H1 (cell line): ENCODE measurements at regions not wholly inside any gene's neighbourhood (a gene's known extent, or its start where the extent isn't known, plus 50 kb on each side); places are given as distances from the start of the nearest gene placed in this dataset.

Experiments used
- CHD1 ChIP-seq: IDR thresholded peaks from 2 replicates; pipeline ENCODE4 v1.6.1; 2012; ENCODE audit warnings: low read depth, low read length, improper control_type of control experiment
- KDM1A ChIP-seq: fragments of 200-600, 300-600 bp; sonication (generic); IDR thresholded peaks from 2 replicates; pipeline ENCODE4 v1.7.1; 2016; ENCODE audit warnings: mild to moderate bottlenecking, low read length, borderline replicate concordance
- POLR2A ChIP-seq, 2 experiments: IDR thresholded peaks; 1 replicate in 1 of 2; 2 replicates in 1 of 2; pipeline ENCODE4 v1.6.1; 2011; ENCODE audit warnings: low read depth in 2 of 2, low read length in 2 of 2, mild to moderate bottlenecking in 2 of 2; ENCODE audit errors: control extremely low read depth in 1 of 2
- TAF1 ChIP-seq: IDR thresholded peaks from 2 replicates; pipeline ENCODE4 v1.6.1; 2011; ENCODE audit warnings: mild to moderate bottlenecking, low read depth, low read length
- TBP ChIP-seq: IDR thresholded peaks from 2 replicates; pipeline ENCODE4 v1.6.1; 2011; ENCODE audit warnings: low read depth, low read length, improper control_type of control experiment
- ZNF274 ChIP-seq: IDR thresholded peaks from 2 replicates; pipeline ENCODE4 v1.7.0; 2012; ENCODE audit warnings: low read length, borderline replicate concordance; ENCODE audit errors: extremely low read depth
- TF ChIP-seq, protein P1 (sequence below): IDR thresholded peaks from 2 replicates; pipeline ENCODE4 v1.6.1; 2011; ENCODE audit warnings: low read depth, mild to moderate bottlenecking, low read length; ENCODE audit not compliant: insufficient read depth

DNA sequence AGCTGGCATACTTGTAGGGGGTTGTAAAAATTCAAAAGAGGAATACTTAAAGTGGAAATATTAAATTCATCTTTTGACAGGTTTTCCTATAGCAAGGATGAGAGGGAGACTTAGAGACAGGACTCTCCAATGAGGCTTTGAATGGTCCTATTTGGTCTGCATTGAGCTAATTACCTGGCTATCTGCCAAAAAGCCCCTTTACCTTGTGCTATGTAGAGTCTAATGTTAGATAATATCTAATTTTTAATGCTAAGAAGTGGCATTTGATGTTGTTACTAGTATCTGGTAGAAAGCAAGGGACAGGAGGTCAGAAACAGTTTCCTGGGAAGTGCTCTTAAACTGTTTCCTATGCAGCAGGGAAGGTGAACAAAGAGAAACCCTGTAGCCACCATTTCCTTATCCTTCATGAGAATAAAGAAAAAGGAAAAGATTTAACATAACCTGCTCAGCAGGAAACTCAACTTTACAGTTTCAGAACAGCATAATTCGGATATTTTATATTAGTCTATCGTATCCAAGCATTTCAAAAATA, 550.0 kb downstream of the SOX5 start:
- TF ChIP-seq TAF1 (no peak), KDM1A (no peak), ZNF274 (no peak), TBP (no peak), CHD1 (no peak), POLR2A (IDR thresholded peaks at IDR 0.05; ENCODE audit: control extremely low read depth in 1 of 2, low read depth in 2 of 2, low read length in 2 of 2) (no peak)
- TF ChIP-seq, protein P1, sequence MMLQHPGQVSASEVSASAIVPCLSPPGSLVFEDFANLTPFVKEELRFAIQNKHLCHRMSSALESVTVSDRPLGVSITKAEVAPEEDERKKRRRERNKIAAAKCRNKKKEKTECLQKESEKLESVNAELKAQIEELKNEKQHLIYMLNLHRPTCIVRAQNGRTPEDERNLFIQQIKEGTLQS = no peak
